Astrocyte (in vitro differentiated cells and primary cell): ENCODE measurements at regions not wholly inside any gene's neighbourhood (a gene's known extent, or its start where the extent isn't known, plus 50 kb on each side); places are given as distances from the start of the nearest gene placed in this dataset.

Source experiments
- DNase-seq: peaks from one replicate; pipeline ENCODE4 v3.0.0-alpha.2; 2010; ENCODE audit warnings: low read depth
- FAIRE-seq: peaks from 2 replicates; lab custom pipeline; 2011; peaks lifted over from hg19 to GRCh38; lab: Jason Lieb, UNC
- H2AFZ ChIP-seq: 2 replicates; pipeline ENCODE4 v1.6.0; 2012; ENCODE audit warnings: low read depth, low read length, inconsistent platforms
- H3K27ac ChIP-seq: 2 replicates; pipeline ENCODE4 v1.5.1; 2011; ENCODE audit warnings: low read depth, low read length, inconsistent platforms
- H3K27me3 ChIP-seq: 2 replicates; pipeline ENCODE4 v1.6.0; 2011; ENCODE audit warnings: low read length, inconsistent platforms; ENCODE audit not compliant: insufficient read depth
- H3K36me3 ChIP-seq: 2 replicates; pipeline ENCODE4 v1.5.1; 2011; ENCODE audit warnings: low read length, inconsistent platforms; ENCODE audit not compliant: insufficient read depth
- H3K4me1 ChIP-seq: 2 replicates; pipeline ENCODE4 v1.5.1; 2011; ENCODE audit warnings: low read length, inconsistent platforms; ENCODE audit not compliant: insufficient read depth
- H3K4me2 ChIP-seq: 2 replicates; pipeline ENCODE4 v1.6.0; 2012; ENCODE audit warnings: low read length, inconsistent platforms
- H3K4me3 ChIP-seq: 2 replicates; pipeline ENCODE4 v1.5.1; 2011; ENCODE audit warnings: low read depth, mild to moderate bottlenecking, low read length, inconsistent platforms; ENCODE audit not compliant: insufficient read depth
- H3K79me2 ChIP-seq: 2 replicates; pipeline ENCODE4 v1.6.0; 2012; ENCODE audit warnings: mild to moderate bottlenecking, low read length, inconsistent platforms; ENCODE audit not compliant: insufficient read depth
- H3K9ac ChIP-seq: 2 replicates; pipeline ENCODE4 v1.6.0; 2012; ENCODE audit warnings: mild to moderate bottlenecking, low read length, inconsistent platforms
- H3K9me3 ChIP-seq: 2 replicates; pipeline ENCODE4 v1.5.1; 2012; ENCODE audit warnings: low read depth, mild to moderate bottlenecking, low read length, inconsistent platforms; ENCODE audit not compliant: insufficient read depth
- H4K20me1 ChIP-seq: 2 replicates; pipeline ENCODE4 v1.6.0; 2012; ENCODE audit warnings: low read length, inconsistent platforms; ENCODE audit not compliant: insufficient read depth
- H3K27ac Mint-ChIP-seq: one replicate; pipeline ENCODE4 v1.8.0; 2021; ENCODE audit warnings: mild to moderate bottlenecking, mixed read lengths; ENCODE audit not compliant: unreplicated experiment
- H3K27me3 Mint-ChIP-seq: one replicate; pipeline ENCODE4 v1.8.0; 2021; ENCODE audit warnings: low read depth, mixed read lengths; ENCODE audit not compliant: unreplicated experiment
- H3K36me3 Mint-ChIP-seq: one replicate; pipeline ENCODE4 v1.8.0; 2021; ENCODE audit warnings: low read depth, mixed read lengths; ENCODE audit not compliant: unreplicated experiment
- H3K4me1 Mint-ChIP-seq: one replicate; pipeline ENCODE4 v1.8.0; 2021; ENCODE audit warnings: low read depth, mixed read lengths; ENCODE audit not compliant: unreplicated experiment
- H3K4me3 Mint-ChIP-seq: one replicate; pipeline ENCODE4 v1.8.0; 2021; ENCODE audit warnings: mild to moderate bottlenecking, moderate library complexity, mixed read lengths; ENCODE audit not compliant: unreplicated experiment
- H3K9me3 Mint-ChIP-seq: one replicate; pipeline ENCODE4 v1.8.0; 2021; ENCODE audit warnings: mild to moderate bottlenecking, mixed read lengths; ENCODE audit not compliant: unreplicated experiment
- EZH2 ChIP-seq: IDR thresholded peaks from 2 replicates; pipeline ENCODE4 v1.6.1; 2012; ENCODE audit warnings: mild to moderate bottlenecking, low read length, inconsistent platforms; ENCODE audit not compliant: insufficient read depth
- TF ChIP-seq, protein P1 (sequence below): IDR thresholded peaks from 2 replicates; pipeline ENCODE4 v1.5.1; 2011; ENCODE audit warnings: low read depth, mild to moderate bottlenecking, inconsistent platforms, low read length, moderate library complexity; ENCODE audit not compliant: insufficient read depth

DNA sequence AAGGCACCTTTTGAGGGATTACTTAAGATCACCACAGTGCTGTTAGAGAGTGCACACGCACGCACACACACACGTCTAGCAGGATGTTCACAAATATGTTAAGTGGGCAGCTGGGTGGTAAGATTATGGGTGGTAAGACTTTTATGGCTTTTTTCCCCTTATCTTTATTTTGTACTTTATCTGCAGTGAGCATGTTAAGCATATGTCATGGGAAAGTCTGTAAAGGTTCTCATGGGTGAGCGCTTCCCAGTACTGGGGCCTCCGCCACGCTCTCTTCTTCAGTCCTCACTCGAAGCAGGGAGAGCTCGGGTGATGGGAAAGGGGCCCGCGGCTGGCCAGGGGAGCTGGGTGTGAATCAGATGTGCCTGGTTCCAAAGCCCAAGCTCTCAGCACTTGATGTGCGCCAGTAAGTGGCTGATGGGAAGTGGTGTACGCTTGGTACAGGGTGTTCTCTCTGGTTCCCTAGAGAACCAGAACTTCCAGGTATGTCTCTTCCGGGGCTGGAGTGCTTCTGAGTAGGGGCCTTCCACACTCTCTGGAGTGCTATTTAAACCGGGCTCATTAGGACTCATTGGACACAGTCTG is 83.9 kb upstream of the YWHAQ start:
- Histone ChIP-seq H3K79me2 (no peaks in the 10 kb centered on the region), H3K4me2 (no peak overlapping the region), H4K20me1 (no peaks in the 10 kb centered on the region), H3K4me1 (no peaks in the 10 kb centered on the region), H2AFZ (no peak overlapping the region), H3K36me3 (no peaks in the 10 kb centered on the region), H3K4me3 (no peak overlapping the region), H3K9me3 (peaks cover 2% of the 10 kb centered on the region), H3K27ac (no peak overlapping the region), H3K9ac (no peak overlapping the region), H3K27me3 (no peaks in the 10 kb centered on the region)
- TF ChIP-seq, protein P1, sequence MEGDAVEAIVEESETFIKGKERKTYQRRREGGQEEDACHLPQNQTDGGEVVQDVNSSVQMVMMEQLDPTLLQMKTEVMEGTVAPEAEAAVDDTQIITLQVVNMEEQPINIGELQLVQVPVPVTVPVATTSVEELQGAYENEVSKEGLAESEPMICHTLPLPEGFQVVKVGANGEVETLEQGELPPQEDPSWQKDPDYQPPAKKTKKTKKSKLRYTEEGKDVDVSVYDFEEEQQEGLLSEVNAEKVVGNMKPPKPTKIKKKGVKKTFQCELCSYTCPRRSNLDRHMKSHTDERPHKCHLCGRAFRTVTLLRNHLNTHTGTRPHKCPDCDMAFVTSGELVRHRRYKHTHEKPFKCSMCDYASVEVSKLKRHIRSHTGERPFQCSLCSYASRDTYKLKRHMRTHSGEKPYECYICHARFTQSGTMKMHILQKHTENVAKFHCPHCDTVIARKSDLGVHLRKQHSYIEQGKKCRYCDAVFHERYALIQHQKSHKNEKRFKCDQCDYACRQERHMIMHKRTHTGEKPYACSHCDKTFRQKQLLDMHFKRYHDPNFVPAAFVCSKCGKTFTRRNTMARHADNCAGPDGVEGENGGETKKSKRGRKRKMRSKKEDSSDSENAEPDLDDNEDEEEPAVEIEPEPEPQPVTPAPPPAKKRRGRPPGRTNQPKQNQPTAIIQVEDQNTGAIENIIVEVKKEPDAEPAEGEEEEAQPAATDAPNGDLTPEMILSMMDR = no peak
- no peak for TF ChIP-seq EZH2
- Mint-ChIP-seq H3K27ac (no peak overlapping the region), H3K36me3 (no peaks in the 10 kb centered on the region), H3K9me3 (no peaks in the 10 kb centered on the region), H3K4me1 (peaks cover 8% of the 10 kb centered on the region), H3K27me3 (peaks cover 12% of the 10 kb centered on the region), H3K4me3 (no peak overlapping the region)
- DNase-seq (no peak), FAIRE-seq (no peak)

DNA sequence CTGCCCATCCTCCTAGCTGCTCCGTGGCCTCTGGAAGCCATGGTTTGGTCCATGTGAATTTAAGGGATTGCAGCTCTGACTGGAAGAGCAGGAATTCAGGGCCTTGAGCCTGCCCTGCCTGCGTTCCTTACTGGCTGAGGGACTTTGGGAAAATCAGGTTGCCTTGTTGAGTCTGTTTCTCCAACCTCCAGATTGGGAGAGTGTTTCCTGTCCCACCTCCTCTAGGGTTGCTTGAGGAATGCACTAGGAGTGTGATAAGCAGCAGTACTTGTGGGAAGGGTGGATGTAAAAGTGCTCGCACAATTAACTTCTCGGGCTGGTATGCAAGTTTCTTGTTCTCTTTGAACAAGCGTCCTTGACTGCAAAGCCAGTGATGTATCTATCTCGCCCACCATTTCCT is 84.4 kb upstream of the YWHAQ start:
- no peaks in the 10 kb centered on the region for H4K20me1 ChIP-seq

More for the DNA sequence above, 84.4 kb upstream of the YWHAQ start:
- Histone ChIP-seq H3K4me3 (no peak overlapping the region), H2AFZ (no peak overlapping the region), H3K36me3 (no peaks in the 10 kb centered on the region), H3K27me3 (no peaks in the 10 kb centered on the region), H3K4me2 (no peak overlapping the region), H3K79me2 (no peaks in the 10 kb centered on the region), H3K4me1 (no peaks in the 10 kb centered on the region), H3K9me3 (no peaks in the 10 kb centered on the region), H3K9ac (no peak overlapping the region), H3K27ac (no peak overlapping the region)
- TF ChIP-seq, protein P1 = no peak
- TF ChIP-seq EZH2 = no peak
- Mint-ChIP-seq H3K9me3 (no peaks in the 10 kb centered on the region), H3K4me3 (no peak overlapping the region), H3K27me3 (peaks cover 12% of the 10 kb centered on the region), H3K36me3 (no peaks in the 10 kb centered on the region), H3K4me1 (peaks cover 8% of the 10 kb centered on the region), H3K27ac (no peak overlapping the region)
- DNase-seq (no peak), FAIRE-seq (no peak)
